ENCODE measurements at regions not wholly inside any gene's neighbourhood (a gene's known extent, or its start where the extent isn't known, plus 50 kb on each side); places are given as distances from the start of the nearest gene placed in this dataset.
"Not testable (repeated sequence)": the region's sequence is repeated elsewhere in the genome, so short reads cannot be mapped to it uniquely, and the experiment has no call there.

- no peak overlapping the region for H3K9ac ChIP-seq (ENCODE audit: insufficient read depth, low read length, poor library complexity, severe bottlenecking)
- H3K4me2 ChIP-seq (replicated peaks; ENCODE audit: extremely low read depth, low read length, poor library complexity, severe bottlenecking), result no peak overlapping the region
- no peaks in the 10 kb centered on the region for H3K36me3 ChIP-seq (replicated peaks in 1 of 2; ENCODE audit: control insufficient read depth in 1 of 2, insufficient read depth in 2 of 2, low read length in 2 of 2)
- H4K20me1 ChIP-seq (ENCODE audit: insufficient read depth, low read length), result no peaks in the 10 kb centered on the region
- H3K9me3 ChIP-seq (replicated peaks in 1 of 2; ENCODE audit: control insufficient read depth in 1 of 2, insufficient read depth in 1 of 2, low read length in 2 of 2), result peaks cover 16 to 26% of the 10 kb centered on the region in 2 donors
- no peak overlapping the region for H3K4me3 ChIP-seq (replicated peaks in 1 of 3; ENCODE audit: low read depth in 2 of 3, low read length in 3 of 3)
- no peak overlapping the region for H3K27ac ChIP-seq (ENCODE audit: low read depth in 1 of 2, low read length in 2 of 2)
- H2AFZ ChIP-seq (ENCODE audit: insufficient read depth, low read depth, low read length, poor library complexity, severe bottlenecking), result no peak overlapping the region
- H3K36me3 Mint-ChIP-seq, result no peaks in the 10 kb centered on the region
- no peaks in the 10 kb centered on the region for H3K4me1 ChIP-seq (ENCODE audit: control insufficient read depth in 1 of 2, insufficient read depth in 2 of 2, low read length in 2 of 2)
- no peak overlapping the region for H3K27ac Mint-ChIP-seq
- 83% methylated on average over 1 of the region's 3 CpGs for WGBS (ENCODE audit: insufficient coverage)
- peaks cover 0 to 3% (median 0%) of the 10 kb centered on the region in 3 donors for H3K27me3 Mint-ChIP-seq (ENCODE audit: low read depth in 3 of 3)
- TF ChIP-seq, protein P1, sequence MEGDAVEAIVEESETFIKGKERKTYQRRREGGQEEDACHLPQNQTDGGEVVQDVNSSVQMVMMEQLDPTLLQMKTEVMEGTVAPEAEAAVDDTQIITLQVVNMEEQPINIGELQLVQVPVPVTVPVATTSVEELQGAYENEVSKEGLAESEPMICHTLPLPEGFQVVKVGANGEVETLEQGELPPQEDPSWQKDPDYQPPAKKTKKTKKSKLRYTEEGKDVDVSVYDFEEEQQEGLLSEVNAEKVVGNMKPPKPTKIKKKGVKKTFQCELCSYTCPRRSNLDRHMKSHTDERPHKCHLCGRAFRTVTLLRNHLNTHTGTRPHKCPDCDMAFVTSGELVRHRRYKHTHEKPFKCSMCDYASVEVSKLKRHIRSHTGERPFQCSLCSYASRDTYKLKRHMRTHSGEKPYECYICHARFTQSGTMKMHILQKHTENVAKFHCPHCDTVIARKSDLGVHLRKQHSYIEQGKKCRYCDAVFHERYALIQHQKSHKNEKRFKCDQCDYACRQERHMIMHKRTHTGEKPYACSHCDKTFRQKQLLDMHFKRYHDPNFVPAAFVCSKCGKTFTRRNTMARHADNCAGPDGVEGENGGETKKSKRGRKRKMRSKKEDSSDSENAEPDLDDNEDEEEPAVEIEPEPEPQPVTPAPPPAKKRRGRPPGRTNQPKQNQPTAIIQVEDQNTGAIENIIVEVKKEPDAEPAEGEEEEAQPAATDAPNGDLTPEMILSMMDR (IDR thresholded peaks at IDR 0.05), result no peak
- H3K27me3 ChIP-seq (ENCODE audit: control insufficient read depth in 2 of 2, insufficient read depth in 2 of 2, low read length in 2 of 2), result no peaks in the 10 kb centered on the region
- H3K9me3 Mint-ChIP-seq, result peaks cover 0 to 16% (median 3%) of the 10 kb centered on the region in 7 donors
- DNase-seq, result no peak
- no peaks in the 10 kb centered on the region for H3K4me1 Mint-ChIP-seq
- intact Hi-C loops (cut with micrococcal nuclease), result no loop called here
- no peaks in the 10 kb centered on the region for H3K79me2 ChIP-seq (ENCODE audit: insufficient read depth, low read length)
- H3K4me3 Mint-ChIP-seq, result no peak overlapping the region
Observed at GRCh38 chr1:95537176-95537575, 303.2 kb downstream of the RWDD3 start.

GRCh38 chr1:95538242-95538641, 304.2 kb downstream of the RWDD3 start:
- 94% methylated on average over 4 of the region's 7 CpGs for WGBS (ENCODE audit: insufficient coverage)
- H4K20me1 ChIP-seq (ENCODE audit: insufficient read depth, low read length); H3K4me1 Mint-ChIP-seq; H2AFZ ChIP-seq (ENCODE audit: insufficient read depth, low read depth, low read length, poor library complexity, severe bottlenecking); H3K9ac ChIP-seq (ENCODE audit: insufficient read depth, low read length, poor library complexity, severe bottlenecking); H3K4me3 ChIP-seq (replicated peaks in 1 of 3; ENCODE audit: low read depth in 2 of 3, low read length in 3 of 3); H3K4me1 ChIP-seq (ENCODE audit: control insufficient read depth in 1 of 2, insufficient read depth in 2 of 2, low read length in 2 of 2); H3K27ac ChIP-seq (ENCODE audit: low read depth in 1 of 2, low read length in 2 of 2); H3K36me3 Mint-ChIP-seq; H3K4me2 ChIP-seq (replicated peaks; ENCODE audit: extremely low read depth, low read length, poor library complexity, severe bottlenecking); H3K36me3 ChIP-seq (replicated peaks in 1 of 2; ENCODE audit: control insufficient read depth in 1 of 2, insufficient read depth in 2 of 2, low read length in 2 of 2); H3K27me3 Mint-ChIP-seq (ENCODE audit: low read depth in 3 of 3); intact Hi-C loops (cut with micrococcal nuclease); H3K4me3 Mint-ChIP-seq; H3K27ac Mint-ChIP-seq; DNase-seq; H3K79me2 ChIP-seq (ENCODE audit: insufficient read depth, low read length); H3K27me3 ChIP-seq (ENCODE audit: control insufficient read depth in 2 of 2, insufficient read depth in 2 of 2, low read length in 2 of 2): not testable (repeated sequence)
- H3K9me3 ChIP-seq (replicated peaks in 1 of 2; ENCODE audit: control insufficient read depth in 1 of 2, insufficient read depth in 1 of 2, low read length in 2 of 2), result peaks cover 16 to 29% of the 10 kb centered on the region in 2 donors
- peaks cover 2 to 16% (median 4%) of the 10 kb centered on the region in 7 donors for H3K9me3 Mint-ChIP-seq

Data from CD14-positive monocyte (primary cell).